ENCODE measurements at regions not wholly inside any gene's neighbourhood (a gene's known extent, or its start where the extent isn't known, plus 50 kb on each side); places are given as distances from the start of the nearest gene placed in this dataset.

DNA sequence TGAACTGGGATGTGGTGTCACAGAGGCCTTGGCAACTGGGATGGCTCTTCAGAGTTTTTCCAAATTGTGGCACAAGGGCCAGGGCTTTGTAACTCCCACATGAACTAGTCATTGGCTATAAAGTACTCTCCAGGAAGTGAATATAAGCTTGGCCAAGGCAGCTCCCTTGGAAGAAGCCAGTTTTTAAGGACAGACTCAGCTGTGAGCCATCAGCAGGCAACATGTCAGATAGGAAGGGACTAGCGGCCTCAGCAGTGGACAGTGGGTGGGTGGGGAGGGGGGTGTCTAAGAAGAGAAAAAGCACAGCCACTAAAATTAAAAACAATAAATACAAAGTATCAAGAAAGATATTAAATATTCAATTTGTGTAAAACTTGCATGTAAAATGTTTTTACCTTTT, 691.1 kb upstream of the PIK3C3 start:
- Histone ChIP-seq H3K4me1 (no peaks in the 10 kb centered on the region), H3K27me3 (replicated peaks in 1 of 7) (no peaks in the 10 kb centered on the region), H3K4me3 (no peak overlapping the region), H3K9me3 (peaks cover 0 to 4% (median 0%) of the 10 kb centered on the region in 8 donors), H3K36me3 (no peaks in the 10 kb centered on the region), H3K27ac (no peak overlapping the region)
- TF ChIP-seq, protein P1, sequence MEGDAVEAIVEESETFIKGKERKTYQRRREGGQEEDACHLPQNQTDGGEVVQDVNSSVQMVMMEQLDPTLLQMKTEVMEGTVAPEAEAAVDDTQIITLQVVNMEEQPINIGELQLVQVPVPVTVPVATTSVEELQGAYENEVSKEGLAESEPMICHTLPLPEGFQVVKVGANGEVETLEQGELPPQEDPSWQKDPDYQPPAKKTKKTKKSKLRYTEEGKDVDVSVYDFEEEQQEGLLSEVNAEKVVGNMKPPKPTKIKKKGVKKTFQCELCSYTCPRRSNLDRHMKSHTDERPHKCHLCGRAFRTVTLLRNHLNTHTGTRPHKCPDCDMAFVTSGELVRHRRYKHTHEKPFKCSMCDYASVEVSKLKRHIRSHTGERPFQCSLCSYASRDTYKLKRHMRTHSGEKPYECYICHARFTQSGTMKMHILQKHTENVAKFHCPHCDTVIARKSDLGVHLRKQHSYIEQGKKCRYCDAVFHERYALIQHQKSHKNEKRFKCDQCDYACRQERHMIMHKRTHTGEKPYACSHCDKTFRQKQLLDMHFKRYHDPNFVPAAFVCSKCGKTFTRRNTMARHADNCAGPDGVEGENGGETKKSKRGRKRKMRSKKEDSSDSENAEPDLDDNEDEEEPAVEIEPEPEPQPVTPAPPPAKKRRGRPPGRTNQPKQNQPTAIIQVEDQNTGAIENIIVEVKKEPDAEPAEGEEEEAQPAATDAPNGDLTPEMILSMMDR (IDR thresholded peaks at IDR 0.05 in 8 of 11, conservative IDR thresholded peaks at IDR 0.05 in 3 of 11), result no peak
- TF ChIP-seq POLR2A (IDR thresholded peaks at IDR 0.05) (no peak), POLR2AphosphoS5 (IDR thresholded peaks at IDR 0.05) (no peak)
- 57 to 88% (median 80%) methylated on average over 1 of the region's 1 CpG for WGBS, 5 donors
- DNase-seq, result no peak
- intact Hi-C loops (cut with DNase I; ENCODE audit: low total_unique reads), result no loop called here

DNA sequence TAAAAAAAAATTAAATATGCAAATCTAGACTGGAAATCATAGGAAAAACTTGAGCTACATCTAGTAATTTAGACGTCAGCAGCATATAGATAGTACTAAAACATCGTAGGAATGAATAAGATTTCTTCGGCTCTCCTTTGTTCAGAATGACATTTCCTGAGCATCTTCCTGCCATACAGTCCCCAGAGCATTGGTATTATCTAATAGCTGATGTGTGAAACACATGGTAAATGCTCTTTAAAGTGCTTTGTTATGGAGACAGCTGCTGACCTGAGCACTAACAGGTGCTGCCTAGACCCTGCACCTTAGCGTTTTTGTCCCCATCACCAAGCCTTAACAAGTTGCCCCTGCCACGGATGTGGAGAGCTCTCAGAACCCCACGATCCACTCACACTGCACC, 692.3 kb upstream of the PIK3C3 start:
- Histone ChIP-seq H3K36me3 (no peaks in the 10 kb centered on the region), H3K9me3 (peaks cover 0 to 4% (median 0%) of the 10 kb centered on the region in 8 donors), H3K27me3 (replicated peaks in 1 of 7) (no peaks in the 10 kb centered on the region), H3K27ac (no peak overlapping the region), H3K4me1 (no peaks in the 10 kb centered on the region), H3K4me3 (no peak overlapping the region)
- no peak for DNase-seq
- intact Hi-C loops (cut with DNase I; ENCODE audit: low total_unique reads), result no loop called here
- 75 to 91% (median 82%) methylated on average over 6 of the region's 6 CpGs for WGBS, 5 donors
- TF ChIP-seq POLR2AphosphoS5 (IDR thresholded peaks at IDR 0.05), result no peak
- TF ChIP-seq POLR2A (IDR thresholded peaks at IDR 0.05), result no peak
- TF ChIP-seq, protein P1 (IDR thresholded peaks at IDR 0.05 in 8 of 11, conservative IDR thresholded peaks at IDR 0.05 in 3 of 11), result no peak

DNA sequence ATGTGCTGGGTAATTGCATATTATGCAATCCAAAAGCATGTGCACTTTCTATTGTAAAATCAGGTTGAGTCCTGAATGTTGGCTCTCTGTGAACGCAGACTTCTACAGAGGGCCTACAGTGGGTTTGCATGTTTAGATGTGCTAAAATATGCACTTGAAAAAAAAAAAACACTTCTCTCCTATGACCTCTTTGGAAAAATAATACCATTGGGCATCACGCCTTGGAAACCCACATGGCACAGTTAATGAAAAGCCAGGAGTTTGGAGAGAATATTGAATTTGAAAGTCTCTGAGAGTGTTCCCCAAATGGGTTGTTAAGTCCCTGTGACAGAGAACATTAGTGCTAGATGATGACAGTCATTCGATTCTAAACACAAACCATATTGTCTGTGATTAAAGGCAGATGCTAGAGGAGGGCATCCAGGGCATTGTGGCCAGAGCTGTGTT, 710.4 kb upstream of the PIK3C3 start:
- Histone ChIP-seq H3K4me3 (no peak overlapping the region), H3K27ac (no peak overlapping the region), H3K4me1 (no peaks in the 10 kb centered on the region), H3K27me3 (replicated peaks in 1 of 7) (no peaks in the 10 kb centered on the region), H3K9me3 (peaks cover 0 to 19% (median 8%) of the 10 kb centered on the region in 8 donors), H3K36me3 (no peaks in the 10 kb centered on the region)
- TF ChIP-seq, protein P1 (IDR thresholded peaks at IDR 0.05 in 8 of 11, conservative IDR thresholded peaks at IDR 0.05 in 3 of 11), result no peak
- no peak for TF ChIP-seq POLR2A (IDR thresholded peaks at IDR 0.05)
- no peak for TF ChIP-seq POLR2AphosphoS5 (IDR thresholded peaks at IDR 0.05)
- intact Hi-C loops (cut with DNase I; ENCODE audit: low total_unique reads), result no loop called here
- 74 to 89% (median 79%) methylated on average over 3 of the region's 3 CpGs for WGBS, 5 donors
- no peak for DNase-seq

DNA sequence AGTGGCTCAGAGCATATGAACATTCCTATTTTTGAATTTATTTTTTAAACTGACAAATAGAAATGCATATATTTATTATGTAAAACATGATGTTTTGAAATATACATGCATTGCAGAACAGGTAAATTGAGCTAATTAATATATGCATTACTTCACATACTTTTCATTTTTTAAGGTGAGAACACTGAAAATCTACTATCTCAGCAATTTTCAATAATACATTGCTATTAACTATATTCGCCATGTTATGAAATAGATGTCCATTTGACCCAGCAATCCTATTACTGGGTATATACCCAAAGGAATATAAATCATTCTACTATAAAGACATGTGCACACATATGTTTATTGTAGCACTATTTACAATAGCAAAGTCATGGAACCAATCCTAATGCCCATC, 717.7 kb upstream of the PIK3C3 start:
- 88 to 95% (median 89%) methylated on average over 1 of the region's 1 CpG for WGBS, 5 donors
- intact Hi-C loops (cut with DNase I; ENCODE audit: low total_unique reads), result no loop called here
- no peak overlapping the region for H3K4me3 ChIP-seq

More for the DNA sequence above, 717.7 kb upstream of the PIK3C3 start:
- TF ChIP-seq, protein P1 (IDR thresholded peaks at IDR 0.05 in 8 of 11, conservative IDR thresholded peaks at IDR 0.05 in 3 of 11), result no peak
- TF ChIP-seq POLR2A (IDR thresholded peaks at IDR 0.05) (no peak), POLR2AphosphoS5 (IDR thresholded peaks at IDR 0.05) (no peak)
- Histone ChIP-seq H3K27me3 (replicated peaks in 1 of 7) (no peaks in the 10 kb centered on the region), H3K9me3 (peaks cover 0 to 20% (median 9%) of the 10 kb centered on the region in 8 donors), H3K27ac (no peak overlapping the region), H3K36me3 (no peaks in the 10 kb centered on the region), H3K4me1 (no peaks in the 10 kb centered on the region)
- DNase-seq, result no peak
